ENCODE measurements at regions not wholly inside any gene's neighbourhood (a gene's known extent, or its start where the extent isn't known, plus 50 kb on each side); places are given as distances from the start of the nearest gene placed in this dataset.

DNA sequence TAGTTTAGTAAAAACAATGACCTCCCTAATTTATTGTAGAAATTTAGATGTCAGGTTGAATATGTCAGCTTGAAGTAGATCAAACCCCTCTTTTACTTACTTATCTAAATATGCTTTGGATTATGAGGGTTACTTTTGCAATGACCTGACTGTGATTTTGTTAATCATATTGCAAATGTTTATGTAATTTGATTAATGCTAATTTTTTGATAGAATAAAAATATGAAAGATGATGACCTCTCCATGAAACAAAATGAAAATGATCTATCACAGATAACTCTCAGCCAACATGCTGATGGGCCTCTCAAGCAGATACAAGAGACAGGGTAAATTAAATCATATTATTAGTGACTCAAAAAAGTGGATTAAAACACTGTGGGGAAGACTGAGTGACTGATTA is 131.0 kb downstream of the CEP57L1 start:
- TF ChIP-seq NFIC (IDR thresholded peaks at IDR 0.05) = no peak
- no peak for TF ChIP-seq TEAD4 (IDR thresholded peaks at IDR 0.05)
- TF ChIP-seq TAF1 (IDR thresholded peaks at IDR 0.05; ENCODE audit: low read depth) = no peak
- TF ChIP-seq, protein P1, sequence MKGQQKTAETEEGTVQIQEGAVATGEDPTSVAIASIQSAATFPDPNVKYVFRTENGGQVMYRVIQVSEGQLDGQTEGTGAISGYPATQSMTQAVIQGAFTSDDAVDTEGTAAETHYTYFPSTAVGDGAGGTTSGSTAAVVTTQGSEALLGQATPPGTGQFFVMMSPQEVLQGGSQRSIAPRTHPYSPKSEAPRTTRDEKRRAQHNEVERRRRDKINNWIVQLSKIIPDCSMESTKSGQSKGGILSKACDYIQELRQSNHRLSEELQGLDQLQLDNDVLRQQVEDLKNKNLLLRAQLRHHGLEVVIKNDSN (IDR thresholded peaks at IDR 0.05) = no peak
- no peak for TF ChIP-seq CEBPB (IDR thresholded peaks at IDR 0.05)
- TF ChIP-seq CREB1 (IDR thresholded peaks at IDR 0.05; ENCODE audit: low read depth) = no peak
- TF ChIP-seq FOXM1 (IDR thresholded peaks at IDR 0.05; ENCODE audit: borderline replicate concordance, low read depth) = no peak
- TF ChIP-seq YY1 (IDR thresholded peaks at IDR 0.05; ENCODE audit: low read depth) = no peak
- TF ChIP-seq, protein P2, sequence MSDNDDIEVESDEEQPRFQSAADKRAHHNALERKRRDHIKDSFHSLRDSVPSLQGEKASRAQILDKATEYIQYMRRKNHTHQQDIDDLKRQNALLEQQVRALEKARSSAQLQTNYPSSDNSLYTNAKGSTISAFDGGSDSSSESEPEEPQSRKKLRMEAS (IDR thresholded peaks at IDR 0.05) = no peak
- TF ChIP-seq RAD21 (IDR thresholded peaks at IDR 0.05; ENCODE audit: low read depth) = no peak
- TF ChIP-seq ZBTB7A (IDR thresholded peaks at IDR 0.05; ENCODE audit: low read depth) = no peak
- no peak for TF ChIP-seq EP300 (IDR thresholded peaks at IDR 0.05; ENCODE audit: borderline replicate concordance)
- TF ChIP-seq, protein P3, sequence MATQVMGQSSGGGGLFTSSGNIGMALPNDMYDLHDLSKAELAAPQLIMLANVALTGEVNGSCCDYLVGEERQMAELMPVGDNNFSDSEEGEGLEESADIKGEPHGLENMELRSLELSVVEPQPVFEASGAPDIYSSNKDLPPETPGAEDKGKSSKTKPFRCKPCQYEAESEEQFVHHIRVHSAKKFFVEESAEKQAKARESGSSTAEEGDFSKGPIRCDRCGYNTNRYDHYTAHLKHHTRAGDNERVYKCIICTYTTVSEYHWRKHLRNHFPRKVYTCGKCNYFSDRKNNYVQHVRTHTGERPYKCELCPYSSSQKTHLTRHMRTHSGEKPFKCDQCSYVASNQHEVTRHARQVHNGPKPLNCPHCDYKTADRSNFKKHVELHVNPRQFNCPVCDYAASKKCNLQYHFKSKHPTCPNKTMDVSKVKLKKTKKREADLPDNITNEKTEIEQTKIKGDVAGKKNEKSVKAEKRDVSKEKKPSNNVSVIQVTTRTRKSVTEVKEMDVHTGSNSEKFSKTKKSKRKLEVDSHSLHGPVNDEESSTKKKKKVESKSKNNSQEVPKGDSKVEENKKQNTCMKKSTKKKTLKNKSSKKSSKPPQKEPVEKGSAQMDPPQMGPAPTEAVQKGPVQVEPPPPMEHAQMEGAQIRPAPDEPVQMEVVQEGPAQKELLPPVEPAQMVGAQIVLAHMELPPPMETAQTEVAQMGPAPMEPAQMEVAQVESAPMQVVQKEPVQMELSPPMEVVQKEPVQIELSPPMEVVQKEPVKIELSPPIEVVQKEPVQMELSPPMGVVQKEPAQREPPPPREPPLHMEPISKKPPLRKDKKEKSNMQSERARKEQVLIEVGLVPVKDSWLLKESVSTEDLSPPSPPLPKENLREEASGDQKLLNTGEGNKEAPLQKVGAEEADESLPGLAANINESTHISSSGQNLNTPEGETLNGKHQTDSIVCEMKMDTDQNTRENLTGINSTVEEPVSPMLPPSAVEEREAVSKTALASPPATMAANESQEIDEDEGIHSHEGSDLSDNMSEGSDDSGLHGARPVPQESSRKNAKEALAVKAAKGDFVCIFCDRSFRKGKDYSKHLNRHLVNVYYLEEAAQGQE (IDR thresholded peaks at IDR 0.05; ENCODE audit: low read depth) = no peak
- no peak for TF ChIP-seq EGR1 (IDR thresholded peaks at IDR 0.05)
- no peak for TF ChIP-seq TCF12 (IDR thresholded peaks at IDR 0.05; ENCODE audit: low read depth)

DNA sequence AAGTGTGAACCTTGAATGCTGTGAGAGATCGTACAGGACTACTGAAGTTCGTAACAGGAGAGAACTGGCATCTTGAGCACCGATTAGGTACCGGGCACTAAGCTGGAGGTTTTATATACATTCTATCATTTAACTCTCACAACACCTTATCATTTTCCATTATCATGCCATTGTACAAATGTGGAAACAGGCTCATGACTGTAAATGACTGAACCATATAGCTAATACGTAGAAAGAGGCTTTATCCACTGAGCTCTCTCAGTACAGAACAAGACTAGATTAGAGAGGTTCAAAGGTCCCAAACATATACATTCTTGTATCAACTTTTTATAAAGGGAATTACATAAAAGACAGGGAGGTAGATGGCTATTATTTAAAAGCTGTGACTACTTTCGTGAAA is 130.6 kb downstream of the CEP57L1 start:
- TF ChIP-seq YY1 (IDR thresholded peaks at IDR 0.05; ENCODE audit: low read depth) (no peak), EGR1 (IDR thresholded peaks at IDR 0.05) (no peak), RAD21 (IDR thresholded peaks at IDR 0.05; ENCODE audit: low read depth) (no peak), CEBPB (IDR thresholded peaks at IDR 0.05) (no peak)

DNA sequence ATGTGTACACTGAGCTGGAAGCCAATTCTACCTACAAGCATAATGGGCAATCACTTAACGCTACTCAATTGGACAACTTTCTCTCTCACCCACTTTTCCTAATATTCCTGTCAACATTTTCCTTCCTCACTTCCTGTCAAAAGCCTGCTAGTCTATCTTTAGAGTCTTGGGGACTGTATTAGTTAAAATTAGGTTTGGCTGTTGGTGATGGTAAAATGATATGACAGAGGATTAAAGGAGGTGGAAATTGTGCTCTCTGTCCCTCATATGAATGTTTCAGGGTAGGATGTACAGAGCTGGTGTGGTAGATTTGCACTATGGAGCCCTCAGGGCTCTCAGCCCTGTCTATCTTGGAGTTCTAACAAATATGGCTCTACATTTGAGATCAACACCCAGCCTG is 129.7 kb downstream of the CEP57L1 start:
- TF ChIP-seq, protein P3 (IDR thresholded peaks at IDR 0.05; ENCODE audit: low read depth) = no peak
- TF ChIP-seq FOXM1 (IDR thresholded peaks at IDR 0.05; ENCODE audit: borderline replicate concordance, low read depth) (no peak), CEBPB (IDR thresholded peaks at IDR 0.05) (no peak), EGR1 (IDR thresholded peaks at IDR 0.05) (no peak), CREB1 (IDR thresholded peaks at IDR 0.05; ENCODE audit: low read depth) (no peak), TAF1 (IDR thresholded peaks at IDR 0.05; ENCODE audit: low read depth) (no peak), RAD21 (IDR thresholded peaks at IDR 0.05; ENCODE audit: low read depth) (no peak), NFIC (IDR thresholded peaks at IDR 0.05) (no peak), YY1 (IDR thresholded peaks at IDR 0.05; ENCODE audit: low read depth) (no peak), TEAD4 (IDR thresholded peaks at IDR 0.05) (no peak), EP300 (IDR thresholded peaks at IDR 0.05; ENCODE audit: borderline replicate concordance) (no peak), ZBTB7A (IDR thresholded peaks at IDR 0.05; ENCODE audit: low read depth) (no peak), TCF12 (IDR thresholded peaks at IDR 0.05; ENCODE audit: low read depth) (no peak)
- TF ChIP-seq, protein P2 (IDR thresholded peaks at IDR 0.05) = no peak
- TF ChIP-seq, protein P1 (IDR thresholded peaks at IDR 0.05) = no peak

DNA sequence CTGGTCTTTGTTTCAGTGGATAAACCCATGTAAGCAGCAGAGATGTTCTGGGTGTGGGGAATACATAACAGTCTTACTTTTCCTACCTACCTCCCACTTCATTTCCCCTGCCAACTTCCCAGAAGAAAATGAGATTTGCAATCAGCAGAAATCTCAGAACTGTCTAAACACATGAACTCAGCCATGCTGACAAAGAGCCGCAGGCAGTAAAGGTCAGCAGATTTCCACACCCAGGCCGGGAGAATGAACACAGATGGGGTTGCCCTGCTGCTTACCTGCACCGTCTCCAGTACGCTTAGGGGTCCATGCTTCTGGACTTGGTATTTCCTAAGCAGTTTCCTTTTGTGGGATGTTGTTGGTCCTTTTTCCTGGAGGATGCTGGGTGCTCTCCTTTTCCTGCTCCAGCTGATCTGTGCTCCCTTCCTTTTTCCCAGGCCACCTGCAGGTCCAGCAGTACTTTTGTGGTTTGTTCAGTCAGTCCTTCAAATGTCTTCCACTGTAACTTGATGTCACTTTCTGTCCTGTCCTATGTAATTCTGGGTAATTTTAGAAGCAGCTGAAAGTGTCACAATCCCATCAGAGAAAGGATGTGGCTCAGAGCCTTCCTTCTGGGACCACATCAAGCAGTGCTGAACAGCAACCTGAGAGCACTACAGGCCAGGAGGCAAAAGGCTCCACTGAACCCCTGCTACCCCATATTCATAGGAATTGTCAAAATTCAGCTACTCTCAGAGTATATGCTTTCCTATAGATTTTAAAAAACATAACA is 129.0 kb downstream of the CEP57L1 start:
- TF ChIP-seq YY1 (IDR thresholded peaks at IDR 0.05; ENCODE audit: low read depth) = no peak
- TF ChIP-seq CREB1 (IDR thresholded peaks at IDR 0.05; ENCODE audit: low read depth) = no peak
- TF ChIP-seq NFIC (IDR thresholded peaks at IDR 0.05) = no peak
- TF ChIP-seq FOXM1 (IDR thresholded peaks at IDR 0.05; ENCODE audit: borderline replicate concordance, low read depth) = no peak
- TF ChIP-seq RAD21 (IDR thresholded peaks at IDR 0.05; ENCODE audit: low read depth) = no peak

DNA sequence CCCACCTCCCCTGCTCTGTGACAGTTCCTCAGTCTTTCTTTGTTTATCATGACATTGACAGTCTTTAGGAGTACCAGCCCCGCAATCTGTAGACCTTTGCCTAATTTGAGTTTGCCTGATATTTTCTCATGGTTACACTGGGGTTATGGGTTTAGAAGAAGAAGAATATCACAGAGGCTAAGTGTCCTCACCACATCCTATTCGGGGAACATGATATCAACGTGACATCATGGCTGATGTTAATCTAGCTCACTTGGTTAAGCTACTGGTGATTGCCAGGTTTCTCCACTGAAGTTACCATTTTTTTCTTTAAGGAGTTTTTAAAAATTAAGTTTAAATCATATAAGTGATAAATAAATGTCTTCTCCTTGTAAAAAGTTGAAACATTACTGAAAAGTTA is 127.5 kb downstream of the CEP57L1 start:
- TF ChIP-seq, protein P2 (IDR thresholded peaks at IDR 0.05) = no peak
- no peak for TF ChIP-seq CEBPB (IDR thresholded peaks at IDR 0.05)
- TF ChIP-seq, protein P1 (IDR thresholded peaks at IDR 0.05) = no peak
- no peak for TF ChIP-seq EGR1 (IDR thresholded peaks at IDR 0.05)
- no peak for TF ChIP-seq TEAD4 (IDR thresholded peaks at IDR 0.05)
- TF ChIP-seq EP300 (IDR thresholded peaks at IDR 0.05; ENCODE audit: borderline replicate concordance) = no peak
- TF ChIP-seq RAD21 (IDR thresholded peaks at IDR 0.05; ENCODE audit: low read depth) = no peak
- TF ChIP-seq, protein P3 (IDR thresholded peaks at IDR 0.05; ENCODE audit: low read depth) = no peak
- TF ChIP-seq TAF1 (IDR thresholded peaks at IDR 0.05; ENCODE audit: low read depth) = no peak
- TF ChIP-seq FOXM1 (IDR thresholded peaks at IDR 0.05; ENCODE audit: borderline replicate concordance, low read depth) = no peak
- TF ChIP-seq NFIC (IDR thresholded peaks at IDR 0.05) = no peak
- no peak for TF ChIP-seq ZBTB7A (IDR thresholded peaks at IDR 0.05; ENCODE audit: low read depth)
- TF ChIP-seq TCF12 (IDR thresholded peaks at IDR 0.05; ENCODE audit: low read depth) = no peak
- TF ChIP-seq YY1 (IDR thresholded peaks at IDR 0.05; ENCODE audit: low read depth) = no peak
- no peak for TF ChIP-seq CREB1 (IDR thresholded peaks at IDR 0.05; ENCODE audit: low read depth)
